HG02678 (cell line): ENCODE measurements at regions not wholly inside any gene's neighbourhood (a gene's known extent, or its start where the extent isn't known, plus 50 kb on each side); places are given as distances from the start of the nearest gene placed in this dataset.

Experiments
- ATAC-seq: cut with Tn5 transposase; IDR thresholded peaks from one replicate; pipeline ENCODE4 v1.9.1; 2021; ENCODE audit warnings: mild to moderate bottlenecking, moderate library complexity; ENCODE audit not compliant: unreplicated experiment

DNA sequence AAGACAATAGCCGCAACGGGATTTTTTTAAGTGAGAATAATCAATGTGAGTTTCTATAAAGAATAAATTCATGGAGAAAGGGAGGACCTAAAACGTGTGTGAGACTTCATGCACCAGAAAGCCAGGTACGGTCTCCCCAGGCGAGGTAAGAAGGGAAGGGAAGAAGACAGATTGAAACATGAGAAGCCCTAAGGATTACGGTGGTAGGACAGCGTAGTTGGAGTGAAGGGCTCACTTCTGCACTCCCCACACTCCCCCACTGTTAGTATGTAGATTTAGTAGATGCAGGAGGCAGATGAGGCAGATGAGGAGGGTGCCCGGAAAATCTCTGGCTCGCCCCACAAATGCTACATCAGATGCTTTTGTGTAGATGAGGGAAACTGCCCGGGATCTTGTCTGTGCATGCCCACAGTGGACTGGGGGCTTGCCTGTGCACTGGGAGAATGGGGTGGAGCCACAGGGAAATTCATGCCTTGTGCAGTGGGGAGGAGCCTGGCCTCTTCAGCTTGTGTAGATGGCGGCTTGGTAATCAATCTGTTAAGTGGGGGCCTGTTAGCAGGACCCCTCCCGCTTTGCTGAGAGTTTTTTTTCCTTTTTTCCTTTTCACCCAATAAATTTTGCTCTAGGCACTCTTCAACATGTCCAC is 1544.5 kb upstream of the TENM3 start:
- no peak for ATAC-seq

DNA sequence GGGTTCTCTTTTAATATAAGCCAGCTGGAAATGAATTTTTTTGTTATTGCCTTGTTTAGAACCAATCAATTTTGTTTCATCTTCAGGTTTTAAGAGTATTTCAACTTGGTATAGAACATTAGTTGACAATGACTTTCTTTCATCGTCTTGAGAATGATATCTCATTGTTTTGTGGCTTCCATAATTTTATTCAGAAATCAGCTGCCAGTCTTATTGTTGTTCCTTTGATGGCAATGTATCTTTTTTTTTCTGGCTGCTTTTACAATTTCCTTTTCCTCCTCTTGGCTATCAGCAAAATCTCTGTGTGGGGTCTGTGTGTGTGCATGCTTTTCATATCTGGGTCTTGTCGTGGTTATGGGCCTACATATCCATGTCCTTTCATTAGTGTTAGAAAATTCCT is 1536.4 kb upstream of the TENM3 start:
- no peak for ATAC-seq

GRCh38 chr4:180710628-180711337 is 1532.4 kb upstream of the TENM3 start:
- no peak for ATAC-seq

DNA sequence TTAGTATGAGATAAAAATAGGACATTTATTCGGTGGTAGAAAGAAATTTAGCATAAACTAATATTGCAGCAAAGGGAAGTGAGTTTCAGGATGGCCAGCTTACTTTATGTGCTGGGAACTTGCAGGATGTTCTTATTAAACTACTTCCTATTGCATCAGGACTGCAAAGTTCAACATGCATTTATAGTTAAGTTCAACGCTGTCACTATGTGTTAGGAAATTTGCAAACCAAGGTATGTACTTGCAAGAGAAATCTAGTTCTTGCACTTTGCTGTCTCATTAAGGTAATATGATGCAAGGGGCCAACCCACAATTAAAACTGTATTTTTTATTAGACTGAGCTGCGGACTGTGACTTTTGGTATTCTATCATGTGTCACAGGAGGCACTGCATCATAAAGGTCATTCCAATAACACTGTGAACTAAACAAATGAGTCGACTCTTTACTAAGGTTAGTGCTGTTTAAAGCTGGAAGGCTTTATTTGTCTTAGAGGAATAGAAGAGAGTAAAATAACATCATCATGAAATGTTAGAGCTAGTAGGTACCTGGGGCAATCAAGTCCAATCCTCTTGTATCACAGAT is 1525.7 kb upstream of the TENM3 start:
- no peak for ATAC-seq

GRCh38 chr4:180721356-180721755 is 1521.8 kb upstream of the TENM3 start:
- no peak for ATAC-seq

- no peak for ATAC-seq
These were observed 1516.6 kb upstream of the TENM3 start for GRCh38 chr4:180726611-180727010.

- no peak for ATAC-seq
These were observed 1515.7 kb upstream of the TENM3 start for GRCh38 chr4:180727478-180727877.

DNA sequence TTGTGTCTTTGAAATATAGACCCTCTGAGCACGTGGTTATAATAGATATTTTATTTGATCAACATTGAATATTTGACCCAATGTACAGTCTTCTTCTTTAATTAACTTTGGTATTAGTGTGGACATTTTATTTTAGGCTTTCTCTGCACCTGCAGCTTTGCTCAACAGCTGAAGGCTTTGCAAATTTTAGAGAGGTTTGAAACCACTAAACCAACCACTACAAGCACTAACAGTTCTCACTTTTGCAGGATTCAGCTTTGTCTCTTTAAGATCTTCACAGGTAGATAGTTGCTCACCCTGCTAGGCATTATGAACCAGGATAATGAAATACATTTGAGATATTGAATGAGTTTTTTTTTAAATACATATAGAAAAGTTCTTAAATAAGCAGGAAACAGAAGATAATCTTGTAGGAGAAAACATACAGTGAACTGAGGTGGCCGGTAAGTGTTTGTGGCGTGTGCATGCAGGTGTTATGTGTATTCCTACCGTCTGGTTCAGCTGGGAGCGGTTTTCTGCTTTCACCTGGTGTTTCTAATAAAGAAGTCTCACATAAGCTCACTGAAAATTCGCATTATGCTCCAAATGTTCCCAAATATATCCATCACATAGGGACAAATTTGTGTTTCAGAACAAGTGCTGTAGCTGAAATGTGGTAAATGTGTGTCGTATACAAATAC is 1508.3 kb upstream of the TENM3 start:
- ATAC-seq: no peak

GRCh38 chr4:180741703-180742102 is 1501.5 kb upstream of the TENM3 start:
- no peak for ATAC-seq

- ATAC-seq: no peak
These were observed 1498.2 kb upstream of the TENM3 start for GRCh38 chr4:180745019-180745418.

DNA sequence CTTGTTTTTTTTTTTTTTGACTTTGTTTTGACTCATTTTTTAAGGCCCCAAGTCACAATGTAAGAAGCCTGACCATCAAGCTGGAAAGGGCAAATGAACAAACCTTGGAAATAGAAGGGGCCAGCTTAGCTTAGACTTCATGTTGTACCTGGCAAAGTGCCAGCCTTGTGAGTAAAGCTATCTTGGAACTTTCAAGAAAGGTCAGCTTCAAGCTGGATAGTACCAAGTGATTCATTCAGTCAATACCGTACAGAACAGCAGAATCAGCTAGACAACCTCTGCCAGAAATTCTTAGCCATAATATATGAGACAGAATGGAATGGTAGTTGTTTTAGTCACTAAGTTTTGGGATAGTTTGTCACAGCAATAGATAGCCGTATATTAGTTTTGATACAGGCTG is 1492.2 kb upstream of the TENM3 start:
- ATAC-seq: no peak

DNA sequence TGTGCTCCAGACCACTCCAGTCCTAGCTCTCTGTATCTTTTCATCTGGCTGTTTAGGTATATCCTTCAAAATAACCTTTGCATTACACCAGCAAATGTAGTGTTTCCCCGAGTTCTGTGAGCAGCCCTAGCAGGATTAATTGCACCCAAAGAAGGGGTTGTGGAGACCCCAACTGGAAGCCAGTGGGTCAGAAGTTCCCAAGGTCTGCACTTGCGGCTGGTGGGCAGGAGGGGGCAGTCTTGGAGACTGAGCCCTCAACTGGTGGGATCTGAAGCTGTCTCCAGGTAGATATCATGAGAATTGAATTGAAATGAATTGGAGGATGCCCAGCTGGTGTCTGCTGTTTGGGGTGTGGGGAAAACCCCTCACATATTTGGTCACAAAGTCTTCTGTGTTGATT is 1485.3 kb upstream of the TENM3 start:
- ATAC-seq: no peak

DNA sequence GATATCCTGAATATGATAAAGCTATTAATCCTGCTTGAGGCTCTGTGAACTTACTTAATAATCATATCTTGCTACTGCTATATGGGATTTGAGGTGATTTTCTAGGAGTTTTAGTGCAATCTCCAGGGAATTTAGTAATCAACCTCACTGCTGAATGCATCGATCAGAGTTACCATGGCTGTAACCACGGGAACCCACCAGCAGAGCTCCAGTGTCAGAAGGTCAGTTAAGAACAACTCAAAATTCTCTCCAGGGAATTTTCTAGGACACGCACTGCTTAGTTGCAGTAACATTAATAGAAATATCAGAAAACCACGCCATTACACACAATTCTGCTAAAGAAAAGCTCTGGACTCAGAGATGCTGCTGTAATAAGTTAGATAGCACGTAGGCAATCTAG is 1477.2 kb upstream of the TENM3 start:
- ATAC-seq: no peak

DNA sequence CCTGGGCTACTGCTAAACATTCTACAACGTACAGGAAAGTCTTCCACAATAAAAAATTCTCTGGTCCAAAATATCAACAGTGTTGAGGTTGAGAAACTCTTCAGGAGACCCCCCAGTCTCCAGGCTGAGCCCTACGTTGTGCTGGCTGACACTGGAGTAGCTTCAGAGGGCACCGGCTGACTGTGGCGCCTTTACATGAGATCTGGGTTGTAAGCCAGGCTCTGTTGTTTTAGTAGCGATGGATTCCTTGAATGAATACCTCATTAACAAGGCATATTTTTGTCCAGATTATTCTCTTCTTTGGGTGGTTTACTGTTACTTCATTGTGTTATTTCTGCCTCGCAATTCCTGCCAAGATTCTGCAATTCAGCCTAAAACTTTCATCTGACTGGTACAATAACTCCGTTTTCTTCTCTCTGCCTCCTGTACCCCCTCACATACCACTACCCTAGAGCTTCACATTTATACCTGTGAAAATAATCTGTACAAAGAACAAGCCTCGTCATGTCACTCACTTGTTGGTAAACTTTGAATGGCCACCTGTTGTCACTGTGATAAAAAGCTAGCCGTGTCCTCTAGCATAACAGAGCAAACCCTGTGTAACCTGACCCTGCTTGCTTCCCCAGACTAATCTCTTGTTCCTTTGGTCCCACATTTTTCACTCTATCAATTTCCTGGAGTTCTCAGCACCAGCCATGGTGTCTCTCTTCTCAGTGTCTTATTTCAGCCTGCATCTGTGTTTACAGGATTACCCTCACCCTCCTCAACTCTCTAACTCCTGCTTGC is 1476.1 kb upstream of the TENM3 start:
- no peak for ATAC-seq

DNA sequence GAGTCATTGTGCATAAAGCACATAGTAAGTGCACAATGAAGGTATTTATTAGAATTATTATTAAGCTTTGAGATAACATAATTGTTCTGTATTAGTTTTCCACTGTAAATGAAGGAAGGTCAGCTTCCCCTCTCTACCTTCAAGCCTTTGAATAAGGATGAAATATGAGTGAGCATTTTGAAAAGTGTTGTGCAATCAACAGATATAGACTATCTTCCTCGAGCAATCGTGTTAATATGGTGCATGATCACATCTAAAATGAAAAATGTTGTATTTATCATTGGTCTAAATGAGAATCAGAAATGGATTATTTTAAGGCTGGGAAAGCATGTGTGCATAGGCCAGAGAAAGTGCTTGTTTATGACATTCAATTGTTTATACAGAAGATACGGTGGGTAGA is 1474.6 kb upstream of the TENM3 start:
- ATAC-seq: no peak

- ATAC-seq: no peak
These were observed 1473.4 kb upstream of the TENM3 start for GRCh38 chr4:180769791-180770190.

DNA sequence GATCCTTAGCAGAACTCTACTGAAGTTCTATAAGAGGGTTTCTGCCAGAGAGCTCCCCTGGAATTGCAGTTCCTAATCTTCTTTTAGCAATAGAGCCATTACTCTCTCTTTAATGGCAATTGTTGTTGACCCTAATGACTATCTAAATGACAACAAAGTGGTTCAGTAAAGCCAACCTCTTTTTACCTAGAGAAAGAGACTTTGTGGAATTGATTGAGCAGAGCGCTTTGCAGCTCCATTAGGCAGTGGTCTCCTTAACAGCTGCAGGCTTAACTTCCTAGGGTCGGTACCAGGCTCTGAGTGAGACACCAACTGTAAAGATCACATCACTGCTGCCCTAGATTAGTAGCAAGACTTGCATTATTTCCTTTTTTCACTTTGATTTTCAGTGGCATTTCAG is 1472.9 kb upstream of the TENM3 start:
- ATAC-seq: no peak

DNA sequence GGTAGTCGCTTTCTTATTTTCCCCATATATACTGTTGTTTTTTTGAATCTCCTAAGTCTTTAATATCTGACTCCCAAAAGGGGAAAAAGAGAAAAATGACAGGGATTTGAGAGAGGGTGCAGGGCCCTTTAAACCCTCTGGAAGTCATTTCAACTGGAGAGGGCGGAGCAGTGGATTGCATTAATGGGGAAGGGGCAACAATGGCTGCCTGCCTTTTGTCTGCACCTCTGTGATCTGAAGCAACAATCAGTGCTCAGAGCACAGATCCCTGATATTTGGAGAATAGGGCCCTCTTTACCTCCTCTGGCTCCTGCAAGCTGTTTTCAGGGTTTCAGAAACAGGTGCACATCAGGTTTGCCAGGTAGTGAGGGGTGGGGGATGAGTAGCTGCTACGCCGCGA is 1458.3 kb upstream of the TENM3 start:
- no peak for ATAC-seq

DNA sequence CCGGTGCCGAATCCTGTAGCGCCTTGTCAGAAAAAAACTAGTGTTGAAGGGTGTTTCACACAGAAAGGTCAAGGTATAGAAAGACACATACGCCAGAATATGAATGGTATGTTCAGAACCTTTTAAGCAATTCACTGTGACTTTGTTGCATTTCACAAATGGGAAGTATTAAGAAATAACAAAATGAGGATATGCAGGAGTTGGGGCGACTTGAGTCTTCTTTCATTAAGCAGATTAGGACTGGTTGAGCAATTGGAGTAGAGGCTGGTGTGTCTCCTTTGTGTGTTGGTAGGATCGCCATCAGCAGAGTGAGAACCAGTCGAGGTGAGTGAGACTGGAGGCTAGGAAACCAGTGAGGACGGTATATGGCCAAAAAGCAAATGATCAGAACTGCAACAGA is 1454.5 kb upstream of the TENM3 start:
- no peak for ATAC-seq

GRCh38 chr4:180789929-180790328 is 1453.3 kb upstream of the TENM3 start:
- no peak for ATAC-seq

DNA sequence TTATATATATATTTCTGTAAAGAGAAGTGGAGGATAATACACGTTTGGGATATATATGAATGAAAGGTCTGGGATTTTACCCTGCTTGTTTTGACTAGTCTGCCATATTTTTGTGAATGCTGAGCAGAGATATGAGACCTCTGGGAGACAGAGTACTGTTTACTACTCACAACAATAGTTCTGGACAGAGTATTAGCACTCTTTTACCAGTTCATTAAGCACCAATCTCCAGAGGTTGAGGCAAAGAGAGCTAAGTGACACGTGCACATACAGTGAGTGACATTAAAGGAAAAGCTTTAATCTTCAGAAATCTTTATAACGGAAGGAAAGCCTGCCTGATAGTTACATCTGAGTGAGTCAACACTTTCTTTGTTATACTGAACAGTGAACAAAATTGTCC is 1452.7 kb upstream of the TENM3 start:
- no peak for ATAC-seq
